ENCODE measurements at regions not wholly inside any gene's neighbourhood (a gene's known extent, or its start where the extent isn't known, plus 50 kb on each side); places are given as distances from the start of the nearest gene placed in this dataset.

- DNase-seq (ENCODE audit: low read depth): no peak
- H3K4me3 ChIP-seq (ENCODE audit: low read depth, low read length): no peak overlapping the region
- TF ChIP-seq, protein P1, sequence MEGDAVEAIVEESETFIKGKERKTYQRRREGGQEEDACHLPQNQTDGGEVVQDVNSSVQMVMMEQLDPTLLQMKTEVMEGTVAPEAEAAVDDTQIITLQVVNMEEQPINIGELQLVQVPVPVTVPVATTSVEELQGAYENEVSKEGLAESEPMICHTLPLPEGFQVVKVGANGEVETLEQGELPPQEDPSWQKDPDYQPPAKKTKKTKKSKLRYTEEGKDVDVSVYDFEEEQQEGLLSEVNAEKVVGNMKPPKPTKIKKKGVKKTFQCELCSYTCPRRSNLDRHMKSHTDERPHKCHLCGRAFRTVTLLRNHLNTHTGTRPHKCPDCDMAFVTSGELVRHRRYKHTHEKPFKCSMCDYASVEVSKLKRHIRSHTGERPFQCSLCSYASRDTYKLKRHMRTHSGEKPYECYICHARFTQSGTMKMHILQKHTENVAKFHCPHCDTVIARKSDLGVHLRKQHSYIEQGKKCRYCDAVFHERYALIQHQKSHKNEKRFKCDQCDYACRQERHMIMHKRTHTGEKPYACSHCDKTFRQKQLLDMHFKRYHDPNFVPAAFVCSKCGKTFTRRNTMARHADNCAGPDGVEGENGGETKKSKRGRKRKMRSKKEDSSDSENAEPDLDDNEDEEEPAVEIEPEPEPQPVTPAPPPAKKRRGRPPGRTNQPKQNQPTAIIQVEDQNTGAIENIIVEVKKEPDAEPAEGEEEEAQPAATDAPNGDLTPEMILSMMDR (IDR thresholded peaks at IDR 0.05; ENCODE audit: insufficient read depth, low read depth, low read length, missing control alignments): no peak
Observed at GRCh38 chr15:92705764-92706163, 50.2 kb upstream of the FAM174B start.

DNA sequence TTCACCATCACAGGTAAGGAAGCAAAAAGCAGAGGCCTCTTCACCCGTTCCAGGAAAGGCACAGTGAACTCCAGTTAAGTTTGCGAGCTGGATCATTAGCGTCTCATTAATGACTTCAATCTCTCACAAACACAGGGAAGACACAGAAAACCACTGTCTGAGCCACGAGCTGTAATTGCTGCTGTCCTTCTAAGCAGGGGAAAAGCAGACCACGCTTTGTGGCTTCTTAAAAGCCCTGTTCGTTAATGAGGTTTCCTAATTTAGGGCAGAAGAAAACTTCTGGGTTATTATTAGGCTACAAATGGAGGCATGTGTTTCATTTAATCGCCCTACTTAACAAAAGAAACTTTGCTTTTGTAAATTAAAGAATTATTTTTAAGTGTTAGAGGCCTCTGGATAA is 50.6 kb upstream of the FAM174B start:
- H3K4me3 ChIP-seq (ENCODE audit: low read depth, low read length): no peak overlapping the region
- TF ChIP-seq, protein P1 (IDR thresholded peaks at IDR 0.05; ENCODE audit: insufficient read depth, low read depth, low read length, missing control alignments): no peak
- DNase-seq (ENCODE audit: low read depth): no peak

DNA sequence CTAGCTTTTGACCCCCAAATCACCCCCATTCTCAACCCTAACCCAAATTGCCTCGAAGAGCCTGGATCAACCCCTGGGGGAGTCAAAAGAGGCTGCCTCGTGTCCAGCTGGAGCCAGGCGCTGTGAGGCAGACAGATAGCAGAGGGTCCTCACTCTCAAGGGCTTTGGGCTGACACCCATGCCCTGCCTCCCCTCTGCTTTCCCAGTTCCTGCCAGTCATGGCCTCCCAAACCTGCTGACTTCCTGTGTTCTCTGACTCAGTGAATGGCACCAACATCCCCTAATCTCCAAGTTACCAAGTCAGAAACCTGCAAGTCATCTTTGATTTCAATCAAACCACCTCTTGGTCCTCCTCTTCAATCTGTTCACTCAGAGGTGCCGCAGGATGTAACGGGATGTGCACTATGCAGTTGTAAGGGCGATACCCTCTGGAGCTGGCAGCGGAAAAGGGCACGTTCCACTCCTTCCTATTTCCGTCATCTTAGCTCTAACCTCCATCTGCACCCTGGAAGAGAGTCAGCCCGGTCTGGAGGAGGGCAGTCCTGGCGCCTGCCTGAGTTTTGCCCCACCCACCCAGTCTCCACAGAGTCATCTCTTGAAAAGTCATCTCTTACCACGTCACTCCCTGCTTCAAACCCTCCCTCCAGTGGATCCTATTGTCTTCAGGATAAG is 52.4 kb upstream of the FAM174B start:
- no peak overlapping the region for H3K4me3 ChIP-seq (ENCODE audit: low read depth, low read length)
- TF ChIP-seq, protein P1 (IDR thresholded peaks at IDR 0.05; ENCODE audit: insufficient read depth, low read depth, low read length, missing control alignments): no peak
- DNase-seq (ENCODE audit: low read depth): no peak

DNA sequence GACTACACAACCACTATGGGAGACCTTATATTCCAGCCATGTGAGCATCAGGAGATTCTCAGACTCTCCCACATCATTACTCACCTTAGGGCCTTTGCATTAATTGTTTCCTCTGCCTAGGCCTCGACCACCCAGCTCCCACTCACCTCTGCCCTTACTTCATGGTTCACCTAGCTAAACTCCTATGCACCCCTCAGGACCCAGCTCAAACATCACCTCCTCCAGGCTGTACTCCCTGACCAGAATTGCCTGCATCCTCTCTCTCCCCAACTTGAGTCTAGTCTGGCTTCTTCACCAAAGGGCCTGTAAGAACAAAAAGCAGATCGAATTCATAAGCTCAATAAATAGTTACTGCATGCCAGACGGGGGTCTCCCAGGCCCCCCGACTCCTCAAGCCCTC is 53.1 kb upstream of the FAM174B start:
- TF ChIP-seq, protein P1 (IDR thresholded peaks at IDR 0.05; ENCODE audit: insufficient read depth, low read depth, low read length, missing control alignments): no peak
- DNase-seq (ENCODE audit: low read depth): no peak
- no peak overlapping the region for H3K4me3 ChIP-seq (ENCODE audit: low read depth, low read length)

- TF ChIP-seq, protein P1 (IDR thresholded peaks at IDR 0.05; ENCODE audit: insufficient read depth, low read depth, low read length, missing control alignments): no peak
- no peak for DNase-seq (ENCODE audit: low read depth)
- H3K4me3 ChIP-seq (ENCODE audit: low read depth, low read length): no peak overlapping the region
Observed at GRCh38 chr15:92709110-92709790, 53.7 kb upstream of the FAM174B start.

DNA sequence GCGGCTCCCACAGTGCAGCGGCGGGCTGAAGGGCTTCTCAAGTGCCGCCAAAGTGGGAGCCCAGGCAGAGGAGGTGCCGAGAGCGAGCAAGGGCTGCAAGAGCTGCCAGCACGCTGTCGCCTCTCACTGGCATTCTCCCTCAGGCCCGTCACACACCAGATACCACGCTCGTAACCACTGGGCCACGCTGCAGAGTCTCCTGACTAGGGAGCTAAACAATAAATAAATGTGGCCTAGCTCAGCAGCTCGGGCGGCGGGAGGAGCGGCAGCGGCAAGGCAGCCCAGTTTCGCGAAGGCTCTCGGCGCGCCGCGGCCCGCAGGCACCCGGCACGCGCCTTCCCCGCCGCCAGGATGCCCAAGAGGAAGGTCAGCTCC is 55.9 kb upstream of the FAM174B start:
- H3K4me3 ChIP-seq (ENCODE audit: low read depth, low read length): no peak overlapping the region
- TF ChIP-seq, protein P1 (IDR thresholded peaks at IDR 0.05; ENCODE audit: insufficient read depth, low read depth, low read length, missing control alignments): no peak
- DNase-seq (ENCODE audit: low read depth): no peak

All from GM12865 (cell line).